ENCODE measurements at regions not wholly inside any gene's neighbourhood (a gene's known extent, or its start where the extent isn't known, plus 50 kb on each side); places are given as distances from the start of the nearest gene placed in this dataset.

DNA sequence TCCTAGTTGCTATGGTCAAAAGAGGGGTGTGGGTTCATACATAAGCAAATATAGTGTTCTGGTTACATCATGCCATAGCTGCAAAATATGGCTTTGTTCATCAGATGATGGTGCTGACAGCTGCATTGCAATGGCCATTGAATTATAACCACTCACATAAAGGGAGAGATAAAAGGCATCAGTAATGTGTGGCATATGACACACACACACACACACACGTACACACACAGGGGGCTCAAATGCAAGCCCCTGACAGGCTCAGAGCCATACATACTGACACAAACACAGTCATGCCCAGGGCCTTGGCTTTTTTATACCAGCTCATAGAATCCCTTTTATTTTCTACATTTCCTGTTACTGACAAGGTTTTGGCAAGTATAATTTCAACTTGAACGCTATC lies 698.9 kb downstream of the BCL11B start:
- no peak for TF ChIP-seq CTCF (IDR thresholded peaks at IDR 0.05)
- no peak for TF ChIP-seq POLR2A (IDR thresholded peaks at IDR 0.05)
